ENCODE measurements at regions not wholly inside any gene's neighbourhood (a gene's known extent, or its start where the extent isn't known, plus 50 kb on each side); places are given as distances from the start of the nearest gene placed in this dataset.

GRCh38 chr22:27663812-27664211, 137.7 kb downstream of the MN1 start:
- TF ChIP-seq TAF1 (IDR thresholded peaks at IDR 0.05; ENCODE audit: borderline replicate concordance, insufficient read depth, low read length) (no peak), REST (IDR thresholded peaks at IDR 0.05; ENCODE audit: insufficient read depth in 1 of 2, low read depth in 2 of 2, low read length in 2 of 2) (no peak), FOXP2 (optimal IDR thresholded peaks at IDR 0.05; ENCODE audit: borderline replicate concordance, extremely low read depth, extremely low read length, insufficient read depth) (no peak), POLR2AphosphoS5 (IDR thresholded peaks at IDR 0.05; ENCODE audit: low read depth, low read length) (no peak), SIN3A (IDR thresholded peaks at IDR 0.05; ENCODE audit: borderline replicate concordance, insufficient read depth, low read length) (no peak)

- TF ChIP-seq SIN3A (IDR thresholded peaks at IDR 0.05; ENCODE audit: borderline replicate concordance, insufficient read depth, low read length) = no peak
- TF ChIP-seq FOXP2 (optimal IDR thresholded peaks at IDR 0.05; ENCODE audit: borderline replicate concordance, extremely low read depth, extremely low read length, insufficient read depth) = no peak
- TF ChIP-seq TAF1 (IDR thresholded peaks at IDR 0.05; ENCODE audit: borderline replicate concordance, insufficient read depth, low read length) = no peak
- TF ChIP-seq POLR2AphosphoS5 (IDR thresholded peaks at IDR 0.05; ENCODE audit: low read depth, low read length) = no peak
- TF ChIP-seq REST (IDR thresholded peaks at IDR 0.05; ENCODE audit: insufficient read depth in 1 of 2, low read depth in 2 of 2, low read length in 2 of 2) = no peak
Measured at GRCh38 chr22:27666272-27666997, 135.1 kb downstream of the MN1 start.

GRCh38 chr22:27667121-27667843, 134.3 kb downstream of the MN1 start:
- TF ChIP-seq REST (IDR thresholded peaks at IDR 0.05; ENCODE audit: insufficient read depth in 1 of 2, low read depth in 2 of 2, low read length in 2 of 2) (no peak), TAF1 (IDR thresholded peaks at IDR 0.05; ENCODE audit: borderline replicate concordance, insufficient read depth, low read length) (no peak), POLR2AphosphoS5 (IDR thresholded peaks at IDR 0.05; ENCODE audit: low read depth, low read length) (no peak), FOXP2 (optimal IDR thresholded peaks at IDR 0.05; ENCODE audit: borderline replicate concordance, extremely low read depth, extremely low read length, insufficient read depth) (no peak), SIN3A (IDR thresholded peaks at IDR 0.05; ENCODE audit: borderline replicate concordance, insufficient read depth, low read length) (no peak)

GRCh38 chr22:27668828-27669797, 132.4 kb downstream of the MN1 start:
- TF ChIP-seq TAF1 (IDR thresholded peaks at IDR 0.05; ENCODE audit: borderline replicate concordance, insufficient read depth, low read length) (no peak), SIN3A (IDR thresholded peaks at IDR 0.05; ENCODE audit: borderline replicate concordance, insufficient read depth, low read length) (no peak), POLR2AphosphoS5 (IDR thresholded peaks at IDR 0.05; ENCODE audit: low read depth, low read length) (no peak), REST (IDR thresholded peaks at IDR 0.05; ENCODE audit: insufficient read depth in 1 of 2, low read depth in 2 of 2, low read length in 2 of 2) (no peak), FOXP2 (optimal IDR thresholded peaks at IDR 0.05; ENCODE audit: borderline replicate concordance, extremely low read depth, extremely low read length, insufficient read depth) (no peak)

Measured in PFSK-1 (cell line).